HepG2 (cell line): ENCODE measurements at regions not wholly inside any gene's neighbourhood (a gene's known extent, or its start where the extent isn't known, plus 50 kb on each side); places are given as distances from the start of the nearest gene placed in this dataset.

Source experiments
- AHR ChIP-seq: IDR thresholded peaks from 2 replicates; pipeline ENCODE4 v1.6.1; 2018; ENCODE audit warnings: missing genetic modification reagents, missing compliant biosample characterization
- ASH2L ChIP-seq: fragments of 300-600, 200-600 bp; sonication (generic); IDR thresholded peaks from 2 replicates; pipeline ENCODE4 v1.7.0; 2017; ENCODE audit warnings: low read depth, mild to moderate bottlenecking, moderate library complexity, mixed read lengths, low read length; ENCODE audit not compliant: insufficient read length
- BATF2 ChIP-seq: sonication (generic); formaldehyde crosslinking; IDR thresholded peaks from 2 replicates; pipeline ENCODE4 v1.8.0; 2022; ENCODE audit warnings: mild to moderate bottlenecking, missing genetic modification reagents, moderate library complexity
- GTF3A ChIP-seq: sonication (generic); formaldehyde crosslinking; conservative IDR thresholded peaks from 2 replicates; pipeline ENCODE4 v1.4.0; 2020; ENCODE audit warnings: mild to moderate bottlenecking, missing genetic modification reagents
- KLF12 ChIP-seq: sonication (generic); formaldehyde crosslinking; IDR thresholded peaks from 2 replicates; pipeline ENCODE4 v1.4.0; 2020; ENCODE audit warnings: missing genetic modification reagents, borderline replicate concordance
- LCORL ChIP-seq, 2 experiments: fragments of 450-650 bp in 1 of 2; sonication (generic) in 1 of 2; formaldehyde crosslinking in 1 of 2; IDR thresholded peaks; 2 replicates each; pipeline versions ENCODE4 v1.5.0 to v1.6.1; 2017 to 2020; ENCODE audit warnings: antibody characterized with exemption in 1 of 2, missing genetic modification reagents in 1 of 2
- NFIC ChIP-seq: IDR thresholded peaks from 2 replicates; pipeline ENCODE4 v1.6.1; 2012; ENCODE audit warnings: mild to moderate bottlenecking, low read length, inconsistent platforms
- SCMH1 ChIP-seq: sonication (generic); formaldehyde crosslinking; IDR thresholded peaks from 2 replicates; pipeline ENCODE4 v1.9.0; 2021; ENCODE audit warnings: missing genetic modification reagents, mild to moderate bottlenecking, borderline replicate concordance
- SMYD3 ChIP-seq: sonication (generic); formaldehyde crosslinking; IDR thresholded peaks from 2 replicates; pipeline ENCODE4 v1.8.1; 2023; ENCODE audit warnings: mild to moderate bottlenecking, missing genetic modification reagents
- SOX5 ChIP-seq: IDR thresholded peaks from 2 replicates; pipeline ENCODE4 v1.6.1; 2016; ENCODE audit warnings: borderline replicate concordance
- ZNF251 ChIP-seq: sonication (generic); formaldehyde crosslinking; IDR thresholded peaks from 2 replicates; pipeline ENCODE4 v1.9.0; 2021; ENCODE audit warnings: mild to moderate bottlenecking, missing genetic modification reagents
- ZNF331 ChIP-seq: sonication (generic); formaldehyde crosslinking; IDR thresholded peaks from 2 replicates; pipeline ENCODE4 v1.4.0; 2020; ENCODE audit warnings: missing genetic modification reagents
- ZNF33A ChIP-seq: sonication (generic); formaldehyde crosslinking; IDR thresholded peaks from 2 replicates; pipeline ENCODE4 v1.5.1; 2020; ENCODE audit warnings: missing genetic modification reagents, mild to moderate bottlenecking, moderate library complexity, borderline replicate concordance
- ZNF382 ChIP-seq: sonication (generic); formaldehyde crosslinking; IDR thresholded peaks from 2 replicates; pipeline ENCODE4 v1.5.0; 2020; ENCODE audit warnings: missing genetic modification reagents, mild to moderate bottlenecking, borderline replicate concordance
- ZNF562 ChIP-seq: sonication (generic); formaldehyde crosslinking; IDR thresholded peaks from 2 replicates; pipeline ENCODE4 v1.8.0; 2022; ENCODE audit warnings: missing genetic modification reagents, borderline replicate concordance
- ZNF7 ChIP-seq: IDR thresholded peaks from 2 replicates; pipeline ENCODE4 v1.6.1; 2016; ENCODE audit warnings: missing biosample characterization, missing genetic modification reagents
- ZSCAN12 ChIP-seq: sonication (generic); formaldehyde crosslinking; IDR thresholded peaks from 2 replicates; pipeline ENCODE4 v1.9.0; 2021; ENCODE audit warnings: mild to moderate bottlenecking, missing genetic modification reagents
- TF ChIP-seq, protein P1 (sequence below): sonication (generic); formaldehyde crosslinking; IDR thresholded peaks from 2 replicates; pipeline ENCODE4 v1.8.1; 2023; ENCODE audit warnings: mild to moderate bottlenecking, missing genetic modification reagents, borderline replicate concordance
- TF ChIP-seq, protein P2 (sequence below): sonication (generic); formaldehyde crosslinking; IDR thresholded peaks from 2 replicates; pipeline ENCODE4; 2020; ENCODE audit warnings: missing genetic modification reagents, mild to moderate bottlenecking, borderline replicate concordance
- TF ChIP-seq, protein P3 (sequence below): sonication (generic); formaldehyde crosslinking; IDR thresholded peaks from 2 replicates; pipeline ENCODE4 v1.4.0; 2020; ENCODE audit warnings: missing genetic modification reagents, mild to moderate bottlenecking, borderline replicate concordance
- TF ChIP-seq, protein P4 (sequence below): sonication (generic); formaldehyde crosslinking; conservative IDR thresholded peaks from 2 replicates; pipeline ENCODE4 v1.8.1; 2023; ENCODE audit warnings: missing genetic modification reagents

- TF ChIP-seq, protein P1, sequence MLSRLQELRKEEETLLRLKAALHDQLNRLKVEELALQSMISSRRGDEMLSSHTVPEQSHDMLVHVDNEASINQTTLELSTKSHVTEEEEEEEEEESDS (CRISPR knock-in tag), result no peak
- TF ChIP-seq ZSCAN12 (CRISPR knock-in tag) (no peak), ZNF562 (CRISPR knock-in tag) (no peak), GTF3A (CRISPR knock-in tag) (no peak), ZNF382 (no peak), SCMH1 (CRISPR knock-in tag) (no peak), ZNF331 (CRISPR knock-in tag) (peak; percentile 23; the same call in 1 of the 2 replicates), ZNF7 (CRISPR knock-in tag) (no peak), NFIC (peak; percentile 88), AHR (CRISPR knock-in tag) (peak; percentile 96; the same call in 1 of the 2 replicates), ZNF33A (CRISPR knock-in tag) (no peak), SMYD3 (0 out of 2 replicates have a peak, but pooled peaks have one; percentile 27), ZNF251 (CRISPR knock-in tag) (no peak), LCORL (IDR thresholded peaks at IDR 0.05) (peak; percentile 80; the same call in 1 of the 2 replicates), LCORL (CRISPR knock-in tag; IDR thresholded peaks at IDR 0.05) (peak; percentile 49; the same call in 1 of the 2 replicates), KLF12 (no peak), BATF2 (CRISPR knock-in tag) (no peak), ASH2L (peak; percentile 43), SOX5 (CRISPR knock-in tag) (peak; percentile 77; the same call in 1 of the 2 replicates)
- TF ChIP-seq, protein P2, sequence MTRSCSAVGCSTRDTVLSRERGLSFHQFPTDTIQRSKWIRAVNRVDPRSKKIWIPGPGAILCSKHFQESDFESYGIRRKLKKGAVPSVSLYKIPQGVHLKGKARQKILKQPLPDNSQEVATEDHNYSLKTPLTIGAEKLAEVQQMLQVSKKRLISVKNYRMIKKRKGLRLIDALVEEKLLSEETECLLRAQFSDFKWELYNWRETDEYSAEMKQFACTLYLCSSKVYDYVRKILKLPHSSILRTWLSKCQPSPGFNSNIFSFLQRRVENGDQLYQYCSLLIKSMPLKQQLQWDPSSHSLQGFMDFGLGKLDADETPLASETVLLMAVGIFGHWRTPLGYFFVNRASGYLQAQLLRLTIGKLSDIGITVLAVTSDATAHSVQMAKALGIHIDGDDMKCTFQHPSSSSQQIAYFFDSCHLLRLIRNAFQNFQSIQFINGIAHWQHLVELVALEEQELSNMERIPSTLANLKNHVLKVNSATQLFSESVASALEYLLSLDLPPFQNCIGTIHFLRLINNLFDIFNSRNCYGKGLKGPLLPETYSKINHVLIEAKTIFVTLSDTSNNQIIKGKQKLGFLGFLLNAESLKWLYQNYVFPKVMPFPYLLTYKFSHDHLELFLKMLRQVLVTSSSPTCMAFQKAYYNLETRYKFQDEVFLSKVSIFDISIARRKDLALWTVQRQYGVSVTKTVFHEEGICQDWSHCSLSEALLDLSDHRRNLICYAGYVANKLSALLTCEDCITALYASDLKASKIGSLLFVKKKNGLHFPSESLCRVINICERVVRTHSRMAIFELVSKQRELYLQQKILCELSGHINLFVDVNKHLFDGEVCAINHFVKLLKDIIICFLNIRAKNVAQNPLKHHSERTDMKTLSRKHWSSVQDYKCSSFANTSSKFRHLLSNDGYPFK (CRISPR knock-in tag), result no peak
- TF ChIP-seq, protein P3, sequence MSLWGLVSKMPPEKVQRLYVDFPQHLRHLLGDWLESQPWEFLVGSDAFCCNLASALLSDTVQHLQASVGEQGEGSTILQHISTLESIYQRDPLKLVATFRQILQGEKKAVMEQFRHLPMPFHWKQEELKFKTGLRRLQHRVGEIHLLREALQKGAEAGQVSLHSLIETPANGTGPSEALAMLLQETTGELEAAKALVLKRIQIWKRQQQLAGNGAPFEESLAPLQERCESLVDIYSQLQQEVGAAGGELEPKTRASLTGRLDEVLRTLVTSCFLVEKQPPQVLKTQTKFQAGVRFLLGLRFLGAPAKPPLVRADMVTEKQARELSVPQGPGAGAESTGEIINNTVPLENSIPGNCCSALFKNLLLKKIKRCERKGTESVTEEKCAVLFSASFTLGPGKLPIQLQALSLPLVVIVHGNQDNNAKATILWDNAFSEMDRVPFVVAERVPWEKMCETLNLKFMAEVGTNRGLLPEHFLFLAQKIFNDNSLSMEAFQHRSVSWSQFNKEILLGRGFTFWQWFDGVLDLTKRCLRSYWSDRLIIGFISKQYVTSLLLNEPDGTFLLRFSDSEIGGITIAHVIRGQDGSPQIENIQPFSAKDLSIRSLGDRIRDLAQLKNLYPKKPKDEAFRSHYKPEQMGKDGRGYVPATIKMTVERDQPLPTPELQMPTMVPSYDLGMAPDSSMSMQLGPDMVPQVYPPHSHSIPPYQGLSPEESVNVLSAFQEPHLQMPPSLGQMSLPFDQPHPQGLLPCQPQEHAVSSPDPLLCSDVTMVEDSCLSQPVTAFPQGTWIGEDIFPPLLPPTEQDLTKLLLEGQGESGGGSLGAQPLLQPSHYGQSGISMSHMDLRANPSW (CRISPR knock-in tag), result 0 out of 2 replicates have a peak, but pooled peaks have one; percentile 27
- TF ChIP-seq, protein P4, sequence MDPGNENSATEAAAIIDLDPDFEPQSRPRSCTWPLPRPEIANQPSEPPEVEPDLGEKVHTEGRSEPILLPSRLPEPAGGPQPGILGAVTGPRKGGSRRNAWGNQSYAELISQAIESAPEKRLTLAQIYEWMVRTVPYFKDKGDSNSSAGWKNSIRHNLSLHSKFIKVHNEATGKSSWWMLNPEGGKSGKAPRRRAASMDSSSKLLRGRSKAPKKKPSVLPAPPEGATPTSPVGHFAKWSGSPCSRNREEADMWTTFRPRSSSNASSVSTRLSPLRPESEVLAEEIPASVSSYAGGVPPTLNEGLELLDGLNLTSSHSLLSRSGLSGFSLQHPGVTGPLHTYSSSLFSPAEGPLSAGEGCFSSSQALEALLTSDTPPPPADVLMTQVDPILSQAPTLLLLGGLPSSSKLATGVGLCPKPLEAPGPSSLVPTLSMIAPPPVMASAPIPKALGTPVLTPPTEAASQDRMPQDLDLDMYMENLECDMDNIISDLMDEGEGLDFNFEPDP (CRISPR knock-in tag), result no peak
These were observed 352.2 kb downstream of the TFEC start (continued) for GRCh38 chr7:115678086-115678982.
